Tongue (tissue), 1 donor: ENCODE measurements at regions not wholly inside any gene's neighbourhood (a gene's known extent, or its start where the extent isn't known, plus 50 kb on each side); places are given as distances from the start of the nearest gene placed in this dataset.
"Not testable (repeated sequence)": the region's sequence is repeated elsewhere in the genome, so short reads cannot be mapped to it uniquely, and the experiment has no call there.

Experiments used
- DNase-seq: peaks from one replicate; pipeline ENCODE4 v3.0.0-alpha.2; 2015

DNA sequence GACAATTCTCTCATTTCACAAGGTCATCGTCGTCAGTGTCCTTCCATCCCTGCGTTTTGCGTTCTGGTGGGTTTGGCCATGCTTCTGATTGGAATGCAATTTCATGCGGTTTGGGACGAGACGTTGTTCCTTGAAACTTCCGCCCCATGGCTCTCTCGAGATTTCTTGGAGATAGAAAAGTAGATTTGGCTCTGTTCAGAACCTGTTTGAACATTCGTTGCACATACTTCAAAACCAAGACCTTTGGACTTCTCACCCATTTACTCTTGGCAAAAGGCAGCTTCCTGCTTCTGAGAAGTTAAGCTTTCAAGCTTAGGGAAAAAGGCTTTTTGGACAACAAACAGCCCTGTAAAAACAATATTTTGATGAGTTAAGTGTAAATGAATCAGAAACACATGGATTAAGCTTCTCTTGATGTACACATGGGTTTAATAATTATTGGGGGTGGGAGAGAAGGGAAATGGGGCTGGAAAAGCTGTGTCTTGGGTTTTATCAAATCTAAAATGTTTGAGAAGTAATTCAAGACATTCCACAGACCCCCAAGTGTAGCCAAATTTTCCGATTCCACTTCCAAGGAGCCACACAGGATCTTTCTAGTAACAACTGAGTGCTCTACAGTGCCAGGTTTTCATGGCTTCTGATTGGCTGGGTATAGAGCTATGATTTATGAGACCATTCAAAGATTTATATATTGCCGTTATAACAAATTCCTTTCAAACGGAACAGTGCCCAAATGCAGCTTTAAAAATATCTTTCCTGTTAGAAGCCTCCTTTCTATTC, 467.2 kb downstream of the MED13L start:
- DNase-seq: peak; percentile 81

DNA sequence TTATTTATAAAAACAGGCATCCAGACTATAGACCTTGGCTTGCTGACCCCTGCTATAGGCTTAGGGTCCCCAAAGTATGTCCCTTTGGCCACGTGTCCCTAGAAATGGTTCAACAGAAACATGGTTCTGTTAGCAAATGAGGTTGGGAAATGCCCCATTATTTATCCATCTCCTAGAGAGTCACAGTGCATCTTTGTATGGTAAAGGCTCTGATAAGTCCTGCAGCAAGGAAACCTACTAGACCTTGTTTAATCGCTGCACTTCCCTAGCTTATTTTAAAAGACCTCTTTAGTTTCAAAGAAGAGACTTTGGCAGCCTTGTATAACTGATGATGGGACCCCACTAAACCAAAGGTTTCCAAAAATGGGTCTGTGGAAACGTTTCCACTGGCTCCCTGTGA, 471.5 kb downstream of the MED13L start:
- no peak for DNase-seq

DNA sequence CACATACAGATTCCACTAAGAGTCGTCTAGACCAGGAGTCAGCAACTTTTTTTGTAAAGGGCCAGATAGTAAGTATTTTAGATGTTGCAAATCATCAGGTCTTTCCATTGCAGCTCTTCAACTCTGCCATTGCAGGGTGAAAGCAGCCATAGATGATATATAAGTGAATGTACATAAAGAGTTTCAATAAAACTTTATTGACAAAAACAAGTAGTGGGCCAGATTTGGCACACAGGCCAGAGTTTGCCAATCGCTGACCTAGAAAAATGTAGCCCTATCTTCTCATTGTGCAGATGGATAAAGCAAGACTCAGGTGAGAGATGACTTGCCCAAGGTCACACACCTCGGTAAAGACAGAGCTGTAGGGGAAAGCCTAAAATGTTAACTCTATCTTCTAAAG, 474.7 kb downstream of the MED13L start:
- no peak for DNase-seq

DNA sequence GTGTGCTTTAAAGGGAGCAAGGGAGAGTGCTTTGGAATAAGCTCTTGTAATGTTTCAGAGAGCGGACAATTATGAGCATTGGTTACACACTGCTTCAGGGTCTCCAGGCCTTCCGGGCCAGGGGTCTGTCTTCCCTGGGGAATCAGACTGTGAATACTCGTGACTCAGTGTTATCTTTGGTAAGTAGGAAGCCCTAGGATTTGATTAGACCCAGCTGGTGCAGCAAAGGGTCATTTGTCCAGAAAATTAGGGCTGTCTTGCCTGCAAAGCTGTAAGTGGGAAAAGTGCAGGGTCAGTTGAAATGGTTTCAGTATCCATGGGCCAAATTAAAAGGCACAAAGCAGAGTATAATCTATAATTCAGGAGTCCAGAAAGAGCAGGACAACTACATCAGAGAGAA, 475.6 kb downstream of the MED13L start:
- DNase-seq: no peak

DNA sequence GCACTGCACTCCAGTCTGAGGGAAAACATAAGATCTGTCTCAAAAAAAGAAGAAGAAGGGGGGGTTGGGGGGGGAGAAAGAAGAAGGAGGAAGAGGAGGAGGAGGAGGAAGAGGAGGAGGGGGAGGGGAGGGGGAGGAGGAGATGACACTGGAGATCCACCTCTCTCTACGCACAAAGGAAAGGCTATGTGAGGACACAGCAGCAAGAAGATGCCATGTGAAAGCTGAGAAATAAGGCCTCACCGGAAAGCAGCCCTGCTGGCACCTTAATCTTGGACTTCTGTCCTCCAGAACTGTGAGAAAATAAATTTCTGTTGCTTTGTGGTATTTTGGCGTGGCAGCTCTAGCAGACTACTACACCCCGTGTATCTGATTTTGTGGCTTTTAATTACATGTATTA, 477.9 kb downstream of the MED13L start:
- no peak for DNase-seq

DNA sequence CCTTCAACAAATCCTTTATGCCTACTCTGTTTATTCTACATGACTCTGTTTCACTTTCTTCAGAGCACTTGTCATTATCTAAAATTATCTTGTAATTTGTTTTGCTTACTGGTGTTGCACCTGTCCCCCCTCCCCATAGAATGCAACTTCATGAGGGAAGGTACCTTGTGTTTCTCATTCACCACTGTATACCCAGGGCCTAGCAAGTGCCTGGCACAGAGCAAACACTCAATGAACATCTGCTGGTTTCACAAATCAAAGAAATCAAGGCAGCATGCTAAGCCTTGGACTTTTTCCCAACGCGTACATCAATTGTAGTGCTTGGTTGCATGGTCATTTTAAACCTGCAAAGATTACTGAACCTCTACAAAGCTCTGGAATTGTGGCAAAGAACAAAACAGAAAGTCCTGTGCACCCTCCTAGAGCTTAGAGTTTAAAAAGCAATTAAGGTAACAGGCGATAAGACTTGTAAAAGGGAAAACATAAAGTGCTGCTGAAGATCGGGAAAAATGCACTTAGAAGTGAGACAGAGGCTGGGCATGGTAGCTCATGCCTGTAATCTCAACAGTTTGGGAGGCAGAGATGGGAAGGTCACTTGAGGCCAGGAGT, 479.1 kb downstream of the MED13L start:
- DNase-seq: no peak

DNA sequence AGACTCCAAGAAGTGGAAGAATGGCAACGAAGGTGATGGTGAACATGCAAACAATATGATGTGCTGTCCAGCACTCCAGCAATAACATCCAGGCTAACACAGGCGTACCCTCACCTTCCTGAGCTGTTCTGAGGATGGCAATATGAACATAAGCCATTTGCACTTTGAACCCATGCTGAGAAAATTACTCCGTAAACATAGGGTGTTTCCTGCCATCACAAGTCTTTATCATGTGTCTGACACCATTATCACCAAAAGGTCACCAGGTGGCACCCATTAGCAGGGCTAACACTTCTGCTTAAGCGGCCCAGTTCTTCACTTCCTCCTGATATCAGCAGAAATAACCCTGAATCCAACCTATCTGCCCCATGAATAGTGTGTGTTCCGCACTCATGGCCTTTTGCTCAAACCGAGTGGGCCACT, 482.8 kb downstream of the MED13L start:
- DNase-seq: no peak

DNA sequence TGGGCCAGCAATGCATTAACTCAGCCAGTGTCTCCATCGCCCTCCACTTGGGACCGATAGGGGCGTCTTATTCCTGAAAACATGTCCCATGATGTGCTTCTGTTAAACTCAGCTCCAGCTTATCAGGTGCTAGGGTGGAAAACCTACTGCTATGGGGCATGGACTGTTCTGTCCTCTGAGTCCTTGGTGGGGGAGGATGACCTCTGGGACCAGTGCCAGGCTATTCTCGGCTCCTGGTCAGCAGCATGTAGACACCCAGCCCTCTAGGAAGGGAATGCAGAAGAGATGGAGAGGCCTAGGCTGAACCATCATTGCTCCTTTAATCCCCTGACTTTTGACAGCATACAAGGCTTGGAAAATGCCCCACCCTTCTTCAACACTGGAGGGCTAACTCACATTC, 486.2 kb downstream of the MED13L start:
- no peak for DNase-seq

DNA sequence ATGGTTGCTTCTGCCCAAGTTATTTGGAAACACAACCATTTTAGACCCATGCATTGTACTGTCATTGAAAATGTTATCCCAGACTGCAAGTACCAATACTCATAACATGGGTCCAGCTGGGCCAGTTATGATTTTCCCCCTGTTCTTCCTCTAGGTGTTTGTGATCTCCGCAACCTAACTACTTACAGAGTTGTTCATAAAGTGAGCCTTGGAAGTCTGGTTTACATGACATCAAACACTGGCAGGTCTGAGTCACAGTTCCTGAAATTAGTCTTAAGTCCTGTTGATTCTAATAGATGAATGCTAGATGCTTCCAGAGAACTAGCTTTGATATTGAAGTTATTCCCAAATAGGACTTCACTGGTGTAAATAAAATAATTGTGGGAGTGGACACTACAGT, 487.0 kb downstream of the MED13L start:
- no peak for DNase-seq

DNA sequence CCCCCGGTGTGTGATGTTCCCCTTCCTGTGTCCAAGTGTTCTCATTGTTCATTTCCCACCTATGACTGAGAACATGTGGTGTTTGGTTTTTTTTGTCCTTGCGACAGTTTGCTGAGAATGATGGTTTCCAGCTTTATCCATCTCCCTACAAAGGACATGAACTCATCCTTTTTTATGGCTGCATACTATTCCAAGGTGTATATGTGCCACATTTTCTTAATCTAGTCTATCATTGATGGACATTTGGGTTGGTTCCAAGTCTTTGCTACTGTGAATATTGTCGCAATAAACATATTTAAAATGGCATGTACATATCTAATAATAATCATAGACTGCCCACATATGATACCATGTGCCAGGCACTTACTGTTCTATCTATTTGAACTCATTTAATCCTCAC, 491.0 kb downstream of the MED13L start:
- not testable (repeated sequence) for DNase-seq

DNA sequence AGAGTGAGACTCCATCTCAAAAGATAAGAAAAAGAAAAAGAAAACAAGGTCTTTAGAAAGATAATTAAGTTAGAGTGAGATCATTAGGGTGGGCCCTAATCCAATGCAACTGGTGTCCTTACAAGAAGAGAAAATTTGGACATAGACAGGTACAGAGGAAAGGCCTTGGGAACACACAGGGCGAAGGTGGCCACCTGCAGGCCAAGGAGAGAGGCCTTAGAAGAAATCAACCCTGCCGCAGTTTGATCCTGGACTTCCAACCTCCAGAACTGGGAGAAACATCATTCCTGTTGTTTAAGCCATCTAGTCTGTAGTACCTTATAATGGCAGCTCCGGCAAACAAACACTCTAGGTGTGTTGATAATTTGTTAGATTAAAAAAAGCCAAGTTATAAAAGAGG, 491.9 kb downstream of the MED13L start:
- no peak for DNase-seq

DNA sequence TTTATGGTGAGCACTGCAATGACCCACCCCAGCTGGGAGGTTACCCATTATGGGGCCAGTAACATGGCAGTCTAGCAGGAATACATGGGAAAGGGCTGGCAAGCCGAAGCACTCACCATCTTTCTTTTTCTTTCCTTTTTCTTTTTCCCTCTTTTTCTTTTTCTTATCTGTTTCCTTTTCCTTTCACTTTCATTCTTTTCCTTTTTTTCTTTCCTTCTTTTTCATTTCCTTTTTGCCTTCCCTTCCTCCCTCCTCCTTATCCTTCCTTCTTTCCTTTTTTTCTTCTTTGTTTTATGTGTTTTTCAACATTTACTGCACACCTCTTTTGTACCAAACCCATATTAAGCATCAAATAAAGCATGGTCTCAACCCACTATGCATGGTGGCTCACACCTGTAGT, 501.1 kb downstream of the MED13L start:
- DNase-seq: no peak

DNA sequence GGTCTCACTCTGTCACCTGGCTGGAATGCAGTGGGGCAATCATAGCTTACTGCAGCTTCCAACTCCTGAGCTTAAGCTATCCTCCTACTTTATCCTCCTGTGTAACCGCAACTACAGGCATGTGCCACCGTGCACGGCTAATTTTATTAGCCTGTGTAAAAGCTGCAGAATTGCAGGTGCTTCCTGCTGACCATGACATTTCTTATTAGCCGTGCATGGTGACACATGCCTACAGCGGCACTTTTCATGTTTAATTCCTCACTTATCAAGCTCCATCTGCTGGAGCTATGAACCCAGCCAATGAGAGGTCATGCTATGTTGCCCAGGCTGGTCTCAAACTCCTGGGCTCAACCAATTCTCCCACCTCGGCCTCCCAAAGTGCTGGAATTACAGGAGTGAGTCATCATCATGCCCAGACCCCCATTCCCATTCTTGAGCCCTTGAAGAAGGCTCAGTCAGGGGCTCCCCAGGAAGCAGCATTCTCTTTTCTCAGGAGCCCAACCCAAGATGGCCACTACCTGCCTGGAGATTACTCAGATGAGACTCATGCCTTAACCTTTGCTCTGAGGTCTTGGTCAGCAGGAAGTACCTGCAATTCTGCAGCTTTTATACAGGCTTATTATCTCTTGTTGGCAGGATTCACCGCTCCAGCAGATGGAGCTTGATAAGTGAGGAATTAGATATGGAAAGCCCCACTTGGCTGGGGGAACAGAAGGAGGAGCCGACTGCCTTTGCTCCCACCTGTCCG, 503.2 kb downstream of the MED13L start:
- no peak for DNase-seq

DNA sequence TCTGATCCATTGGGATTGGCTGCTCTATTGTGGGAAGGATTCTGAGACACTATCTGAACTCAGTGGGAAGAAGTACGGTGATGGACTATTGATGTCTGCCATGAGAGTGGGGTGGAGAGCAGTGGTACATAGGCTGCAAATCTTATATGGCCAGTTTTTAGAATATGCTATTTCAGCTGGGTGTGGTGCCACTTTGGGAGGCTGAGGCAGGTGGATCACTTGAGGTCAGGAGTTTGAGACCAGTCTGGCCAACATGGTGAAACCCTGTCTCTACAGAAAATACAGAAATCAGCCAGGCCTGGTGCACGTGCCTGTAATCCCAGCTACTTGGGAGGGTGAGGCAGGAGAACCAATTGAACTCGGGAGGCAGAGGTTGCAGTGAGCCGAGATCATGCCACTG, 505.9 kb downstream of the MED13L start:
- DNase-seq: no peak

DNA sequence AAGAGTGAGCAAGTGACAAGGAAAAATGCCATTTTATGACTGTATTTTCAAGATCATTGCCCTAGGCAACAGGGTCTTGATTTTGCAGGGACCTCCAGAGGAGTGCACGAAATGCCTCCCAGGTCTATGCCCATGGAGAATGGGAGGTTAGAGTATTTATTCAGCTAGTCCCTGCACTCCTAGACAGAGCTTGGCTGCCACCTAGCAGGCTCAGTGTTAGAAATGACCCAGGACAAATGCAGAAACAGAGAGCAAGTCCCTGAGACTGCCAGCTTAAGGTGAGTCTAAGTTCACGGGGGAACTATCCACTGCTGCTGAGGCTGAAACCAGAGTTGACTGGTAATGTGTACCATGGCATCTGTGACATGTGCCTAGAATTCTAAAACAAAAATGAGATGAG, 506.4 kb downstream of the MED13L start:
- DNase-seq: no peak

DNA sequence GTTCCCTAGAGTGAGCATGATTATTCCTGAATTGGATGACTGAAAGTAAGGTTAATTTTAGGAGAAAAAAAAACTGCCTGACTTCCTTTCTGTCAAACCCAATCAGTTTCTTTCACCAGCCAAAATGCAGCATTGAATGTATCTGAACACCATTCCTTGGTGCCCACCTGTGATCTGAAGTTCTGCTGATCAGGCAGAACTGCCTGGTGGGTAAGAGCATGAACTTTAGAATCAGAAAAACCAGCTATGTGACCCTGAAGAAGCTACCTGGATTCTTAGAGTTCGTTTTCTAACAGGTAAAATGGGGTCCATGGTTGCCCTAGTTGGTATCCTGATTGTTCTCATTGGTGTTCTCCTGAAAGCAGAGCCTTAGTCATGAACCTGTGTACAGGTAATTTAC, 506.9 kb downstream of the MED13L start:
- DNase-seq: no peak

DNA sequence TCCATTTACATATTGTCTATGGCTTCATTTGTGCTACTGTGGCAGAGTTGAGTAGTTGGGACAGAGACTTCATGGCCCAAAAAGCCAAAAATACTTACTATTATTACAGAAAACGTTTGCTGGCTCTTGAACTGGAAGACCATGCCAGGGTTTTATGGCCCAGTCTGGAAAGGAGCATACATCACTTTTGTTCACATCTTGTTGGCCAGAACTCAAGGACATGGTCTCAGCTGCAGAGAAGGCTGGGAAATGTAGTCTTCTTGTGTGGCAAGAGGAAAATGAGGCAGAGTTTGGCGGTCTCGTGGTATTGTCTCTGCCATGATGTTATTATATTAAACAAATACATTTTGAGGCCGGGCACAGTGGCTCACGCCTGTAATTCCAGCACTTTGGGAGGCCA, 509.6 kb downstream of the MED13L start:
- no peak for DNase-seq

DNA sequence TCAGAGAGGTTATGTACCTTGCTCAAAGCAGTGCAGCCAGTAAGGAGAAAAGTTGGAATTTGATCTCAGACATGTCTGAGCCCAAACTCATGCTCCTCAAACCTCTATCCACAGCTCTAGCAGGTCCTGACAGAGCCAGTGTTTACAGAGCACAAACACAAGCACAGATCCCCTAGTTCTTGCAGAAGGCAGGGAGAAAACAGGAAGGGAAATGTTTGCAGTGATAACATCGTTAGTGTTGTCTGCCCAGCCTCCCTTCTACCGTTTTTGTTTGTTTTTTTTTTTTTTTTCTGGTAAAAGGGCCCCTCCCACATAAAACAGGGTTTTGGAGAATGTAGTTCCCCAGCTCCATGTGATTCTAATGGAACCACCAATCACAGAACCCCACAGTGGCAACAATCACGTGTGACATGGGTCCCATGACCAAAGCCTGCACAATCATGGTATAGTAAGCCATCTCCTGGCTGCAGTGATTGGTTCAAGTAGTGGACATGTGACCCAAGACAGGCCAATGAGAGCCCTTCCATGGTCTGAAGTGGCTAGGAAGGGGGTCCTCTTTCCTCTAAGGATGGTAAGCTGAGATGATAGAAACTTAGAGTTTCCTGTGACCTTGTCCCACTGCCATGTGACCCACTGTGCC, 513.4 kb downstream of the MED13L start:
- no peak for DNase-seq

DNA sequence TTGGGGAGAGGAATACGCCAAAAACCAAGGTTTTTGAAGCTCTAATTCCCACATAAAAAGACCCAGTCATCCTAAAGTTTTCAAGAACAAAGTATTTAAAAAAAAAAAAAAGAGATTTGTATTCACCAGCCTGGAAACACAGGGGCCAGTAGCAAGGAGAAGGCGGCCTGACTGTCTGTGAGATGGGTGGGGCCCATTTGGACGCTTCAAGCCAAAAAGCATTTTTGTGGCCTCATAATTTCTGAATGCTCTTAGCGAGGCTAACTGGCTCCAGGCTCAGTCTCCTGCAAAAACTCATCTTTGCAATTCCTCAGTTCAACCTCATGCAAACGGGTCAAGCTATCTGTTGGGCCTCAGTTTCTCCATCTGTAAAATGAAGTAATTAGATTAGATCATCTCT, 514.1 kb downstream of the MED13L start:
- no peak for DNase-seq

DNA sequence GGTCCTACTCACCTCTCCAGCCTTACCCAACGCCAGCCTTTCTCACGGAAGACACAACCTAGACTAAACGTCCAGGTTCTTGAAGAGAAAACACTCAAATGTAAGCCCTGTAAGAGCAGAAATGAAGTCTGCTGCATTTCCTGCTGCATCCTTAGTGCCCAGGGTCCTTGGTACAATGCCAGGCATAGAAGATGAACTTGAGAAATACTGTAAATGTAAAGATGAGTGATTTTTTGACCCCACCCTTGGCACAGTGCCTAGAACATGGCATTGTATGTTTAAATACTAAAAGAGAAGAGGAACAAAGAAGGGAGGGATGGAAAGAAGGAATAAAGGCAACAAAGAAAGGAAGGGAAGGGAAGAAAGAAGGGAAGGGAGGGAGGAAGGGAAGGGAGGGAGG, 514.6 kb downstream of the MED13L start:
- peak; percentile 67 for DNase-seq

DNA sequence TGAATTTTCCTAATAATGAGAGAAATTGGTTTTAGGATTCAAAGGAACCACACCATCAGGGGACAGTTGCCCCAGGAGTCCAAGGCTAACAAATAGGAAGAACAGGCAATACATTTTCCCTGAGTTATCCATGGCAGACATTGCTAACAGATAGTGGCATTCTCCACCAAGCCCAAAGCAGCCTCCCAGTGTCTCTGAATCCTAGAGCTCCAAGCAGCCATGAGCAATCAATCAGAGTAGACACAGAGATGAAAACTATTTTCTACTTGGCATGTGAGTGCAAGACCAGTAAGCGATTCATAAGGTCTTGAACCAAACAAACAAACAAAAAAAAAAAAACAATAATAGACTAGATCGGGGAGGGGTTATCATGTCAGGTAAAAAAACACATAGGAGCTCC, 515.7 kb downstream of the MED13L start:
- no peak for DNase-seq

DNA sequence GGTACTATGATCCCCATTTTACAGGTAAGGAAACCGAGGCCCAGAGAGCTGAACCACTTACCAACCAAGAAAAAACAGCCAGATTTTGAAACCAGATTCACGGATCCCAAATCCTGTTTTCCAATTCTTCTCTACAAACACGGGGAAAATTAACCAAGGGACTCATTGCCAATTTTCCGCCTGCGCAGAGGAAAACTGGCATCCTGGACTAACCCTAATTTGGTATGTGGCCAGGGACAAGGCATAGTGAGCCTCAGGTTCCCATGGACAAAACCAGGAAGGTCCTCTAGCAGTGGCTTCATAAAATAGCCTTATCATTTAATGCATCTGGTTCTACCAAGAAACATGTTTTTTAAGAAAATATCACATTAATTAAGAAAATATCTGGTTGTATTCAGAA, 517.3 kb downstream of the MED13L start:
- DNase-seq: no peak
